ENCODE measurements at regions not wholly inside any gene's neighbourhood (a gene's known extent, or its start where the extent isn't known, plus 50 kb on each side); places are given as distances from the start of the nearest gene placed in this dataset.

GRCh38 chr7:50212016-50212325 is 92.5 kb upstream of the IKZF1 start:
- Histone ChIP-seq H3K36me3 (ENCODE audit: insufficient read depth, low read length) (no peaks in the 10 kb centered on the region), H3K79me2 (ENCODE audit: insufficient read depth, low read length) (no peaks in the 10 kb centered on the region), H3K9me3 (ENCODE audit: low read length) (no peaks in the 10 kb centered on the region), H3K4me2 (ENCODE audit: low read length) (no peak overlapping the region), H3K9me2 (ENCODE audit: low read depth, low read length) (no peaks in the 10 kb centered on the region), H2AFZ (ENCODE audit: low read length) (no peak overlapping the region), H4K20me1 (ENCODE audit: insufficient read depth, low read length) (no peaks in the 10 kb centered on the region), H3K4me3 (ENCODE audit: low read depth, low read length, poor library complexity, severe bottlenecking) (no peak overlapping the region), H3F3A (ENCODE audit: insufficient read depth, low read length) (no peaks in the 10 kb centered on the region), H3K27ac (ENCODE audit: low read depth, low read length, poor library complexity, severe bottlenecking) (no peak overlapping the region), H3K4me1 (ENCODE audit: insufficient read depth, low read length, severe bottlenecking) (peaks cover under 1% of the 10 kb centered on the region), H3K9ac (ENCODE audit: low read length) (no peak overlapping the region), H3K27me3 (ENCODE audit: insufficient read depth, low read length) (no peaks in the 10 kb centered on the region; the same call in 1 of the 2 replicates)
- TF ChIP-seq EZH2 (IDR thresholded peaks at IDR 0.05; ENCODE audit: borderline replicate concordance, low read length), result no peak
- TF ChIP-seq, protein P1, sequence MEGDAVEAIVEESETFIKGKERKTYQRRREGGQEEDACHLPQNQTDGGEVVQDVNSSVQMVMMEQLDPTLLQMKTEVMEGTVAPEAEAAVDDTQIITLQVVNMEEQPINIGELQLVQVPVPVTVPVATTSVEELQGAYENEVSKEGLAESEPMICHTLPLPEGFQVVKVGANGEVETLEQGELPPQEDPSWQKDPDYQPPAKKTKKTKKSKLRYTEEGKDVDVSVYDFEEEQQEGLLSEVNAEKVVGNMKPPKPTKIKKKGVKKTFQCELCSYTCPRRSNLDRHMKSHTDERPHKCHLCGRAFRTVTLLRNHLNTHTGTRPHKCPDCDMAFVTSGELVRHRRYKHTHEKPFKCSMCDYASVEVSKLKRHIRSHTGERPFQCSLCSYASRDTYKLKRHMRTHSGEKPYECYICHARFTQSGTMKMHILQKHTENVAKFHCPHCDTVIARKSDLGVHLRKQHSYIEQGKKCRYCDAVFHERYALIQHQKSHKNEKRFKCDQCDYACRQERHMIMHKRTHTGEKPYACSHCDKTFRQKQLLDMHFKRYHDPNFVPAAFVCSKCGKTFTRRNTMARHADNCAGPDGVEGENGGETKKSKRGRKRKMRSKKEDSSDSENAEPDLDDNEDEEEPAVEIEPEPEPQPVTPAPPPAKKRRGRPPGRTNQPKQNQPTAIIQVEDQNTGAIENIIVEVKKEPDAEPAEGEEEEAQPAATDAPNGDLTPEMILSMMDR (IDR thresholded peaks at IDR 0.05; ENCODE audit: low read length), result no peak

DNA sequence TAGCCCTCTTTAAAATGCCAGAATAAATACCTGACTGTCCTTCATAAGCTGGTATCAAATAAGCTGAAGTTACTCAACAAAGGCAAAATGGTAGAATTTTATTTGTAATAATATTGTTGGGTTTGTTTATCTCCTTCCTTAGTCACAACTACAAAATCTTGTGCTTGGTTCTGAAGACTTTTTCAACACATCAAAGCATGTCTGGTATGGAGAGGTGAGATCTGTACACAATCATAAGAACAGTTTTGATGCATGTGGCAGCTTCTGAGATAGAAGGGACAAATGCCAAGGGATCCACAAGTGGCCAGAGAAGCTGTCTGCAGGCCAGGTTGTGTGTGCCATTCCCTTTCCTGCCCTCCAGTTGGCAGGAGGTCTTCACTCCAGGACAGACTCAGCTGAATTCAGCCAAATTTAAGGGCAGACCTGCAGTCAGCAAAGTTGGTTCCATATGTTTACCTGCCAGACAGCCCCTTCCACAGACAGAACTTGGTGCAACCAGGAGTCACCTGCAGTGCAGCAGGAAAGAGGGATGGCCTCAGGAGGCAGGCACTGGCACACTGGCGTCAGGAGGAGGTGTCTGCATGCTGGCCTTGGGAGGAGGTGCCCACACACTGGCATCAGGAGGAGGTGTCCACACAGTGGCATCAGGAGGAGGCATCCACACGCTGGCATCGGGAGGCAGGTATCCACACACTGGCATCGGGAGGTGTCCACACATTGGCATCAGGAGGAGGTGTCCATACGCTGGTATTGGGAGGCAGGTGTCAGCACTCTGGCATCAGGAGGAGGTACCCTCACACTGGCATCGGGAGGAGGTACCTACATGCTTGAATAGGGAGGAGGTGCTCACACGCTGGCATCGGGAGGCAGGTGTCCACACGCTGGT is 93.1 kb upstream of the IKZF1 start:
- peaks cover 6% of the 10 kb centered on the region for H3K4me1 ChIP-seq (ENCODE audit: insufficient read depth, low read length, severe bottlenecking)
- no peak overlapping the region for H3K9ac ChIP-seq (ENCODE audit: low read length)
- H3K9me3 ChIP-seq (ENCODE audit: low read length), result no peaks in the 10 kb centered on the region
- H2AFZ ChIP-seq (ENCODE audit: low read length), result no peak overlapping the region
- H3K9me2 ChIP-seq (ENCODE audit: low read depth, low read length), result no peaks in the 10 kb centered on the region
- no peak overlapping the region for H3K4me3 ChIP-seq (ENCODE audit: low read depth, low read length, poor library complexity, severe bottlenecking)
- H3K4me2 ChIP-seq (ENCODE audit: low read length), result no peak overlapping the region
- H3K27ac ChIP-seq (ENCODE audit: low read depth, low read length, poor library complexity, severe bottlenecking), result no peak overlapping the region
- H3K36me3 ChIP-seq (ENCODE audit: insufficient read depth, low read length), result no peaks in the 10 kb centered on the region
- H3K79me2 ChIP-seq (ENCODE audit: insufficient read depth, low read length), result no peaks in the 10 kb centered on the region
- no peaks in the 10 kb centered on the region for H3F3A ChIP-seq (ENCODE audit: insufficient read depth, low read length)
- H3K27me3 ChIP-seq (ENCODE audit: insufficient read depth, low read length), result no peaks in the 10 kb centered on the region; the same call in 1 of the 2 replicates
- no peak for TF ChIP-seq EZH2 (IDR thresholded peaks at IDR 0.05; ENCODE audit: borderline replicate concordance, low read length)
- TF ChIP-seq, protein P1 (IDR thresholded peaks at IDR 0.05; ENCODE audit: low read length), result no peak
- no peaks in the 10 kb centered on the region for H4K20me1 ChIP-seq (ENCODE audit: insufficient read depth, low read length)

- H2AFZ ChIP-seq (ENCODE audit: low read length), result no peak overlapping the region
- H4K20me1 ChIP-seq (ENCODE audit: insufficient read depth, low read length), result no peaks in the 10 kb centered on the region
- no peaks in the 10 kb centered on the region for H3K9me3 ChIP-seq (ENCODE audit: low read length)
- no peaks in the 10 kb centered on the region; the same call in 1 of the 2 replicates for H3K27me3 ChIP-seq (ENCODE audit: insufficient read depth, low read length)
- no peaks in the 10 kb centered on the region for H3F3A ChIP-seq (ENCODE audit: insufficient read depth, low read length)
- H3K36me3 ChIP-seq (ENCODE audit: insufficient read depth, low read length), result no peaks in the 10 kb centered on the region
- H3K79me2 ChIP-seq (ENCODE audit: insufficient read depth, low read length), result no peaks in the 10 kb centered on the region
- TF ChIP-seq EZH2 (IDR thresholded peaks at IDR 0.05; ENCODE audit: borderline replicate concordance, low read length), result no peak
- TF ChIP-seq, protein P1 (IDR thresholded peaks at IDR 0.05; ENCODE audit: low read length), result no peak
- H3K9me2 ChIP-seq (ENCODE audit: low read depth, low read length), result no peaks in the 10 kb centered on the region
- H3K27ac ChIP-seq (ENCODE audit: low read depth, low read length, poor library complexity, severe bottlenecking), result no peak overlapping the region
- H3K4me3 ChIP-seq (ENCODE audit: low read depth, low read length, poor library complexity, severe bottlenecking), result no peak overlapping the region
- H3K4me1 ChIP-seq (ENCODE audit: insufficient read depth, low read length, severe bottlenecking), result peaks cover 9% of the 10 kb centered on the region
- no peak overlapping the region for H3K9ac ChIP-seq (ENCODE audit: low read length)
- H3K4me2 ChIP-seq (ENCODE audit: low read length), result no peak overlapping the region
Observed at GRCh38 chr7:50210706-50211115, 93.8 kb upstream of the IKZF1 start.
